Thyroid gland (tissue), 4 donors: ENCODE measurements at regions not wholly inside any gene's neighbourhood (a gene's known extent, or its start where the extent isn't known, plus 50 kb on each side); places are given as distances from the start of the nearest gene placed in this dataset.
"Not testable (repeated sequence)": the region's sequence is repeated elsewhere in the genome, so short reads cannot be mapped to it uniquely, and the experiment has no call there.

Experiments used
- DNase-seq, 2 donors: peaks; one replicate each; pipeline ENCODE4 v3.0.0-alpha.2; 2019
- H3K27ac ChIP-seq, 3 donors: fragments of 200-600 bp; sonication (generic); 1 replicate in 2 of 3; 2 replicates in 1 of 3; pipeline ENCODE4 v1.5.1; 2016 to 2019; ENCODE audit warnings: mild to moderate bottlenecking in 1 of 3, moderate library complexity in 1 of 3
- H3K27me3 ChIP-seq: fragments of 200-600 bp; sonication (generic); one replicate; pipeline ENCODE4 v1.5.1; 2019
- H3K36me3 ChIP-seq, 2 donors: fragments of 200-600 bp; sonication (generic); one replicate each; pipeline ENCODE4 v1.5.1; 2016 to 2019
- H3K4me1 ChIP-seq, 2 donors: fragments of 200-600 bp; sonication (generic); one replicate each; pipeline ENCODE4 v1.5.1; 2017 to 2019
- H3K4me3 ChIP-seq, 3 donors: fragments of 200-600 bp; sonication (generic); replicated peaks in 1 of 3; 1 replicate in 2 of 3; 2 replicates in 1 of 3; pipeline ENCODE4 v1.5.1; 2016; ENCODE audit warnings: mild to moderate bottlenecking in 1 of 3
- H3K9me3 ChIP-seq: fragments of 200-600 bp; sonication (generic); one replicate; pipeline ENCODE4 v1.5.1; 2017
- CTCF ChIP-seq, 6 experiments: fragments of 200-600 bp in 3 of 6; fragments of 450-650 bp in 3 of 6; sonication (generic) in 3 of 6; IDR thresholded peaks; one replicate each; pipeline ENCODE4 v1.5.1; 2016 to 2019; ENCODE audit warnings: antibody characterized with exemption in 6 of 6, mild to moderate bottlenecking in 2 of 6, inconsistent platforms in 1 of 6, moderate library complexity in 1 of 6
- POLR2A ChIP-seq, 2 donors: fragments of 450-650 bp; IDR thresholded peaks; one replicate each; pipeline ENCODE4 v1.6.1; 2017; ENCODE audit warnings: antibody characterized with exemption in 2 of 2, mild to moderate bottlenecking in 2 of 2, moderate library complexity in 1 of 2
- WGBS, 2 donors: methylation state at CpG; one replicate each; pipeline ENCODE4 v1.1.5; 2017; 5-methylcytosine and 5-hydroxymethylcytosine counted together
- intact Hi-C: fragments of 100-400 bp; cut with DNase I; formaldehyde crosslinking; loops from one replicate; pipeline ENCODE4 v1.15.1; 2023

DNA sequence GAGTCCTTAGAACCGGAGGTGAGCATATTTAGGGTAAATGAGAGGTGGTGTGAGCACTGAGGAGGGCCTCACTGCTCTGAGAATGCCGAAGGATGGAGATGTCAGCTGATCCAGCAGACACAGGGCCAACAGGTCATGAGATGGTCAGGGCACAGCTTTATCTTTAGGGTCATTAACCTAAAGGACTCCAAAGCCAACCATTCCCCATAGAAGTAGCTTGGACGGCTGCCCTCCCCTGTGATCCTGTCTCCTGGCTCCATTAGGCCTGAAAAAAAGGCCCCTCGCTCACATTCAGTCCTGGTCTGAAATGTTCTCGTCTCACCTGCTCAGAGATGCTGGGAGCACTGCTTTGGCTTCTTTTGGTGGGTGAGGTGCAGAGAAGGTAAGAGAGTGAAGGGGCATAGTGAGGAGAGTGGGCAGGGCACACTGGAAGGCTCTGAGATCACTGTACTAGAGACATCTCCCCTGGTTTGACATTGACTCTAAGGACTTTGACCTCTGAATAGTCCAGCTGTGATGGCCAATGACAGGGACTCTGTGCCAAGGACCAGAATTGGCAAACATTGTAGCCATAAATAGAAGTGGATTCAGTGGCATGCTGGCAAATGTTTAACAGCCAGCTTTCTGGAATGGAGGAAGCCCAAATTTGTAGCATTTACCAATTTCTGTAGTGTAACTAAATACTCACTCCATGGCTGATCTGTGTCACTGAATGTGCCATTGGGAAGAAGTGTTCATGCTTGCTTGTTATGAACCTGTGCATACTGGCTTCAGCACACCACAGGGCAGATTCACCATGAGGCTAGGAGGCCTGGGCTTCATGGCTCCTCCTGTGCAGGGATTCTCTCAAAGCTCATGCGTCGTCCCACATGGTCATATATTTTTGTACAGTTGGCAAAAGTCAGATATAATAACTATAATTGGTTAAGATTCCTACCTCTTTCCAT is 76.2 kb upstream of the MRPS22 start:
- no peak for DNase-seq
- Histone ChIP-seq H3K9me3 (no peaks in the 10 kb centered on the region), H3K27ac (no peak overlapping the region), H3K4me3 (no peak overlapping the region), H3K36me3 (no peaks in the 10 kb centered on the region), H3K4me1 (no peaks in the 10 kb centered on the region), H3K27me3 (no peaks in the 10 kb centered on the region)
- no peak for TF ChIP-seq CTCF (IDR thresholded peaks at IDR 0.05)
- no peak for TF ChIP-seq POLR2A (IDR thresholded peaks at IDR 0.05)
- 91 to 93% methylated on average over 7 of the region's 7 CpGs for WGBS, 2 donors
- intact Hi-C loops: no loop called here

- intact Hi-C loops: no loop called here
- Histone ChIP-seq H3K9me3 (no peaks in the 10 kb centered on the region), H3K4me3 (no peak overlapping the region), H3K4me1 (no peaks in the 10 kb centered on the region), H3K27me3 (no peaks in the 10 kb centered on the region), H3K36me3 (no peaks in the 10 kb centered on the region), H3K27ac (no peak overlapping the region)
- no peak for TF ChIP-seq POLR2A (IDR thresholded peaks at IDR 0.05)
- TF ChIP-seq CTCF (IDR thresholded peaks at IDR 0.05): no peak
- no peak for DNase-seq
- 68 to 80% methylated on average over 1 to 2 of the region's 2 CpGs for WGBS, 2 donors
Observed at GRCh38 chr3:139269984-139270383, 73.8 kb upstream of the MRPS22 start.

DNA sequence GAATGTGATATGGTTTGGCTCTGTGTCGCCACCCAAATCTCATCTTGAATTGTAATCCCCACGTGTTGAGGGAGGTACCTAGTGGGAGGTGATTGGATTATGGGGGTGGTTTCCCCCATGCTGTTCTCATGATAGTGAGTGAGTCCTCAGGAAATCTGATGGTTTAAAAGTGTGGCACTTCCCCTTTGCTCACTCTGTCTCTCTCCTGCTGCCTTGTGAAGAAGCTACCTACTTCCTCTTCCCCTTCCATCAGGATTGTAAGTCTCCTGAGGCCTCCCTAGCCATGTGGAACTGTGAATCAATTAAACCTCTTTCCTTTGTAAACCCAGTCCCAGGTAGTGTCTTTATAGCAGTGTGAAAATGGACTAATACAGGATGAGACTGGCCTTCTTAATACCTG is 73.2 kb upstream of the MRPS22 start:
- intact Hi-C loops, H3K9me3 ChIP-seq, H3K27me3 ChIP-seq, H3K27ac ChIP-seq, DNase-seq, H3K4me3 ChIP-seq, H3K4me1 ChIP-seq, H3K36me3 ChIP-seq: not testable (repeated sequence)
- WGBS, 2 donors: 49 to 77% methylated on average over 2 of the region's 2 CpGs

DNA sequence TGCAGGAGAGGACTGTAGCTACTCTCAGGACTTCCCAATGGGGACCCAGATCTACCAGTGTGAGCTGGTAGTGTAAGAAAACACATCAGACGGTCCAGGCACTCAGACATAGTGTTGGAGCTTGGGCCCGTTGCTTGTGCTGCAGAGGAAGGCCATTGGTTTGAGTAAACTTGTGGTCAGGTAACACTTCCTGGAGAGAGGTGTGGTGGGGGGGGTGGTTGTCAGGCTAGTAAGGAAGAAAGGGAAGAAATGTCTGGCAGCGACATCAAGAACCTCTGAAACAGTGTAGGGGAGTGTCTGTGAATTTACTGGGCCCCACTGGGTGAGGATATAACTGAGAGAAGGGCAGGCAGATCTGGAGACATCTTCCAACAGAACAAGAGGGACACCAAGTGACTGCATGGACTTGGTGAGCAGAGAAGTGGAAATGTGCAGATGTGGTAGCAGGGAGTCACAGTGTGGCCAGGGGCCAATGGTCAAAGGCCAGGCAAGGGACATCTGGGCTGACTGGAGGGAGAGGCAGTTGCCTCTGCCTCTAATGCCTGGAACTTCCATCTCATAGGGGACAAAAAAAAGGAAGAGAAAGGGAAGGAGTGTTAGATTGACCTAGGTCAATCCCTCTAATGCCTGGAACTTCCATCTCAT is 63.7 kb upstream of the MRPS22 start:
- no peaks in the 10 kb centered on the region for H3K9me3 ChIP-seq
- WGBS, 2 donors: 85 to 92% methylated on average over 3 of the region's 3 CpGs
- intact Hi-C loops: no loop called here
- H3K27ac ChIP-seq: no peak overlapping the region
- no peaks in the 10 kb centered on the region for H3K36me3 ChIP-seq
- no peak overlapping the region for H3K4me3 ChIP-seq
- H3K27me3 ChIP-seq: no peaks in the 10 kb centered on the region
- H3K4me1 ChIP-seq: no peaks in the 10 kb centered on the region
- TF ChIP-seq POLR2A (IDR thresholded peaks at IDR 0.05) (no peak), CTCF (IDR thresholded peaks at IDR 0.05) (no peak)
- DNase-seq: no peak

GRCh38 chr3:139281096-139281495 is 62.7 kb upstream of the MRPS22 start:
- WGBS, 2 donors: 83 to 91% methylated on average over 2 of the region's 2 CpGs
- H3K27ac ChIP-seq: no peak overlapping the region
- H3K9me3 ChIP-seq: no peaks in the 10 kb centered on the region
- DNase-seq: no peak
- H3K27me3 ChIP-seq: no peaks in the 10 kb centered on the region
- intact Hi-C loops: no loop called here
- H3K4me3 ChIP-seq: no peak overlapping the region
- TF ChIP-seq POLR2A (IDR thresholded peaks at IDR 0.05): no peak
- TF ChIP-seq CTCF (IDR thresholded peaks at IDR 0.05): no peak
- peaks cover under 1 to 3% of the 10 kb centered on the region in 2 donors for H3K4me1 ChIP-seq
- H3K36me3 ChIP-seq: no peaks in the 10 kb centered on the region
